Vagina (tissue), 2 donors: ENCODE measurements at regions not wholly inside any gene's neighbourhood (a gene's known extent, or its start where the extent isn't known, plus 50 kb on each side); places are given as distances from the start of the nearest gene placed in this dataset.

Source experiments
- DNase-seq, 2 donors: peaks; one replicate each; pipeline ENCODE4 v3.0.0-alpha.2; 2017; ENCODE audit errors: extremely low spot score in 2 of 2
- H3K27ac ChIP-seq: fragments of 200-600 bp; sonication (generic); one replicate; pipeline ENCODE4 v1.5.1; 2019
- H3K27me3 ChIP-seq: fragments of 200-600 bp; sonication (generic); one replicate; pipeline ENCODE4 v1.5.1; 2019
- H3K36me3 ChIP-seq, 2 donors: fragments of 200-600 bp; sonication (generic); one replicate each; pipeline ENCODE4 v1.5.1; 2017 to 2019
- H3K4me1 ChIP-seq: fragments of 200-600 bp; sonication (generic); one replicate; pipeline ENCODE4 v1.5.1; 2019
- H3K4me3 ChIP-seq, 2 donors: fragments of 200-600 bp; sonication (generic); 1 replicate in 1 of 2; 2 replicates in 1 of 2; pipeline ENCODE4 v1.5.1; 2016 to 2019
- H3K9me3 ChIP-seq: fragments of 200-600 bp; sonication (generic); one replicate; pipeline ENCODE4 v1.5.1; 2019
- CTCF ChIP-seq, 3 experiments: fragments of 450-650 bp in 2 of 3; fragments of 200-600 bp in 1 of 3; sonication (generic) in 1 of 3; IDR thresholded peaks; one replicate each; pipeline ENCODE4 v1.5.1; 2017 to 2019; ENCODE audit warnings: antibody characterized with exemption in 3 of 3, mild to moderate bottlenecking in 2 of 3, moderate library complexity in 2 of 3
- POLR2A ChIP-seq, 2 donors: fragments of 450-650 bp; IDR thresholded peaks; one replicate each; pipeline ENCODE4 v1.6.1; 2017; ENCODE audit warnings: antibody characterized with exemption in 2 of 2, mild to moderate bottlenecking in 2 of 2, moderate library complexity in 2 of 2
- POLR2AphosphoS5 ChIP-seq, 2 donors: sonication (generic); formaldehyde crosslinking; IDR thresholded peaks; one replicate each; pipeline ENCODE4 v1.9.0; 2017; ENCODE audit warnings: antibody characterized with exemption in 2 of 2, mild to moderate bottlenecking in 2 of 2, low read depth in 1 of 2; ENCODE audit not compliant: insufficient read depth in 1 of 2
- intact Hi-C: fragments of 100-400 bp; cut with DNase I; formaldehyde crosslinking; loops from one replicate; pipeline ENCODE4 v1.15.1; 2023

GRCh38 chr13:26920614-26921355 lies 160.2 kb upstream of the GPR12 start:
- Histone ChIP-seq H3K4me3 (no peak overlapping the region), H3K4me1 (peaks cover 8% of the 10 kb centered on the region), H3K9me3 (no peaks in the 10 kb centered on the region), H3K36me3 (no peaks in the 10 kb centered on the region), H3K27ac (no peak overlapping the region), H3K27me3 (no peaks in the 10 kb centered on the region)
- no peak for DNase-seq
- TF ChIP-seq CTCF (IDR thresholded peaks at IDR 0.05) (no peak), POLR2AphosphoS5 (IDR thresholded peaks at IDR 0.05; ENCODE audit: insufficient read depth in 1 of 2, low read depth in 1 of 2) (no peak), POLR2A (IDR thresholded peaks at IDR 0.05) (no peak)
- intact Hi-C loops: no loop called here

GRCh38 chr13:26919732-26920131 lies 159.1 kb upstream of the GPR12 start:
- no peak overlapping the region for H3K4me3 ChIP-seq
- H3K27me3 ChIP-seq: no peaks in the 10 kb centered on the region
- H3K4me1 ChIP-seq: peaks cover 8% of the 10 kb centered on the region
- H3K36me3 ChIP-seq: no peaks in the 10 kb centered on the region
- TF ChIP-seq POLR2AphosphoS5 (IDR thresholded peaks at IDR 0.05; ENCODE audit: insufficient read depth in 1 of 2, low read depth in 1 of 2) (no peak), POLR2A (IDR thresholded peaks at IDR 0.05) (no peak), CTCF (IDR thresholded peaks at IDR 0.05) (no peak)
- intact Hi-C loops: no loop called here
- no peak overlapping the region for H3K27ac ChIP-seq
- H3K9me3 ChIP-seq: no peaks in the 10 kb centered on the region
- DNase-seq: no peak

GRCh38 chr13:26919311-26919710 lies 158.7 kb upstream of the GPR12 start:
- Histone ChIP-seq H3K27ac (no peak overlapping the region), H3K4me1 (peaks cover 8% of the 10 kb centered on the region), H3K4me3 (no peak overlapping the region), H3K27me3 (no peaks in the 10 kb centered on the region), H3K9me3 (no peaks in the 10 kb centered on the region), H3K36me3 (no peaks in the 10 kb centered on the region)
- intact Hi-C loops: no loop called here
- TF ChIP-seq POLR2A (IDR thresholded peaks at IDR 0.05) (no peak), CTCF (IDR thresholded peaks at IDR 0.05) (no peak), POLR2AphosphoS5 (IDR thresholded peaks at IDR 0.05; ENCODE audit: insufficient read depth in 1 of 2, low read depth in 1 of 2) (no peak)
- no peak for DNase-seq

- H3K4me1 ChIP-seq: no peaks in the 10 kb centered on the region
- no peaks in the 10 kb centered on the region for H3K9me3 ChIP-seq
- H3K4me3 ChIP-seq: no peak overlapping the region
- H3K27ac ChIP-seq: no peak overlapping the region
- TF ChIP-seq POLR2A (IDR thresholded peaks at IDR 0.05) (no peak), POLR2AphosphoS5 (IDR thresholded peaks at IDR 0.05; ENCODE audit: insufficient read depth in 1 of 2, low read depth in 1 of 2) (no peak), CTCF (IDR thresholded peaks at IDR 0.05) (no peak)
- no peaks in the 10 kb centered on the region for H3K27me3 ChIP-seq
- no peaks in the 10 kb centered on the region for H3K36me3 ChIP-seq
- intact Hi-C loops: no loop called here
- DNase-seq: no peak
Observed at GRCh38 chr13:26914624-26915023, 154.0 kb upstream of the GPR12 start.

- Histone ChIP-seq H3K36me3 (no peaks in the 10 kb centered on the region), H3K9me3 (no peaks in the 10 kb centered on the region), H3K27me3 (no peaks in the 10 kb centered on the region), H3K27ac (no peak overlapping the region), H3K4me1 (no peaks in the 10 kb centered on the region), H3K4me3 (no peak overlapping the region)
- DNase-seq: no peak
- intact Hi-C loops: no loop called here
- TF ChIP-seq POLR2A (IDR thresholded peaks at IDR 0.05) (no peak), POLR2AphosphoS5 (IDR thresholded peaks at IDR 0.05; ENCODE audit: insufficient read depth in 1 of 2, low read depth in 1 of 2) (no peak), CTCF (IDR thresholded peaks at IDR 0.05) (no peak)
Observed at GRCh38 chr13:26914148-26914547, 153.6 kb upstream of the GPR12 start.
